ENCODE measurements at regions not wholly inside any gene's neighbourhood (a gene's known extent, or its start where the extent isn't known, plus 50 kb on each side); places are given as distances from the start of the nearest gene placed in this dataset.

- Histone ChIP-seq H3K27me3 (ENCODE audit: control insufficient read depth, insufficient read depth, low read length) (no peaks in the 10 kb centered on the region), H3K14ac (replicated peaks; ENCODE audit: low read depth, low read length) (no peak overlapping the region), H3K9ac (ENCODE audit: low read depth, low read length) (no peak overlapping the region), H4K91ac (ENCODE audit: insufficient read depth, low read depth, low read length) (no peak overlapping the region), H4K8ac (ENCODE audit: low read depth in 2 of 2, low read length in 2 of 2) (no peak overlapping the region), H3K4me1 (ENCODE audit: control insufficient read depth, insufficient read depth, low read length) (no peaks in the 10 kb centered on the region), H4K20me1 (ENCODE audit: insufficient read depth, low read length) (no peaks in the 10 kb centered on the region), H4K5ac (ENCODE audit: low read depth, low read length) (no peak overlapping the region), H3K18ac (ENCODE audit: low read depth, low read length) (no peak overlapping the region), H3K9me3 (ENCODE audit: control insufficient read depth, insufficient read depth, low read length) (no peaks in the 10 kb centered on the region), H3K9me1 (ENCODE audit: insufficient read depth, low read length) (no peaks in the 10 kb centered on the region), H2BK15ac (ENCODE audit: low read depth, low read length) (no peak overlapping the region), H3K4me2 (ENCODE audit: low read depth, low read length) (peak overlapping the region; percentile 8; the same call in 1 of the 2 replicates), H2AFZ (replicated peaks; ENCODE audit: low read length, poor library complexity) (no peak overlapping the region), H3K56ac (ENCODE audit: extremely low read depth, insufficient read depth, low read length) (no peak overlapping the region), H3K4me3 (ENCODE audit: insufficient read depth, low read depth, low read length) (no peak overlapping the region), H3K27ac (ENCODE audit: insufficient read depth, low read length) (peak overlapping the region; percentile 41), H2BK5ac (ENCODE audit: low read depth, low read length, poor library complexity, severe bottlenecking) (no peak overlapping the region), H2BK20ac (ENCODE audit: low read depth, low read length) (no peak overlapping the region; the same call in 1 of the 2 replicates), H3K36me3 (ENCODE audit: control insufficient read depth, insufficient read depth, low read length) (no peaks in the 10 kb centered on the region), H2BK120ac (ENCODE audit: low read depth, low read length) (0 out of 2 replicates have a peak overlapping the region, but pooled peaks have one; percentile 48), H2AK9ac (replicated peaks; ENCODE audit: low read depth, low read length, poor library complexity) (no peak overlapping the region), H2AK5ac (ENCODE audit: low read depth, low read length) (0 out of 2 replicates have a peak overlapping the region, but pooled peaks have one; percentile 5), H3K4ac (ENCODE audit: low read depth, low read length) (no peak overlapping the region), H3K79me1 (ENCODE audit: low read depth in 1 of 2, low read length in 2 of 2) (no peaks in the 10 kb centered on the region), H3K23ac (ENCODE audit: low read depth, low read length) (no peak overlapping the region)
- DNase-seq (peak; percentile 74), ATAC-seq (ENCODE audit: low read depth) (peak; percentile 87)
- in situ Hi-C loops (cut with MboI; ENCODE audit: low sequenced_read_pairs) (no loop called here), intact Hi-C loops (cut with micrococcal nuclease) (no loop called here), dilution Hi-C loops (cut with HindIII; ENCODE audit: low sequenced_read_pairs, unreplicated experiment) (no loop called here)
- no TSS peak for BruUV-seq (replicated peaks)
- TF ChIP-seq MAZ (IDR thresholded peaks at IDR 0.05; ENCODE audit: borderline replicate concordance, low read depth, low read length) (0 out of 2 replicates have a peak, but pooled peaks have one; percentile 17), NFE2L2 (IDR thresholded peaks at IDR 0.05; ENCODE audit: low read depth, low read length) (no peak), RFX5 (IDR thresholded peaks at IDR 0.05; ENCODE audit: low read depth, low read length) (no peak), FOS (IDR thresholded peaks at IDR 0.05; ENCODE audit: low read depth, low read length) (0 out of 2 replicates have a peak, but pooled peaks have one; percentile 25), CEBPB (IDR thresholded peaks at IDR 0.05; ENCODE audit: low read depth, low read length) (peak; percentile 35; the same call in 1 of the 2 replicates)
- WGBS, 2 experiments (ENCODE audit: extremely low coverage in 2 of 2, insufficient read length in 1 of 2), result no CpG with 5 or more reads among the region's 5 CpGs
- POLR2A ChIA-PET (ENCODE audit: unreplicated experiment), result interaction anchor here (0.7 kb wide), 1 partner anchor 11 kb away, joined by 10 read pairs; no protein-coding TSS in a partner anchor
- CTCF ChIA-PET, result interaction anchor here (0.6 kb wide), 1 partner anchor 115 kb away, joined by 3 read pairs; no protein-coding TSS in a partner anchor
Observed at GRCh38 chr12:30417697-30418231, 277.9 kb downstream of the IPO8 start.
